Activated T-helper 17 cell treated with anti-CD3 and anti-CD28 coated beads, Interleukin-2, amount 50 U/mL, for 72 hours (primary cell): ENCODE measurements at regions not wholly inside any gene's neighbourhood (a gene's known extent, or its start where the extent isn't known, plus 50 kb on each side); places are given as distances from the start of the nearest gene placed in this dataset.

Source experiments
- ATAC-seq: fragments of 150-1000 bp; cut with Tn5 transposase; replicated peaks from 2 replicates; pipeline ENCODE4 v1.10.0; 2021; ENCODE audit warnings: mild to moderate bottlenecking, moderate library complexity
- H3K27ac Mint-ChIP-seq: one replicate; pipeline ENCODE4 v1.8.0; 2022; ENCODE audit warnings: mixed read lengths
- H3K27me3 Mint-ChIP-seq: one replicate; pipeline ENCODE4 v1.8.0; 2022; ENCODE audit warnings: mixed read lengths
- H3K36me3 Mint-ChIP-seq: one replicate; pipeline ENCODE4 v1.8.0; 2022; ENCODE audit warnings: low read depth, mild to moderate bottlenecking, mixed read lengths
- H3K4me1 Mint-ChIP-seq: one replicate; pipeline ENCODE4 v1.8.0; 2022; ENCODE audit warnings: mixed read lengths
- H3K4me3 Mint-ChIP-seq: one replicate; pipeline ENCODE4 v1.8.0; 2022; ENCODE audit warnings: mild to moderate bottlenecking, mixed read lengths
- H3K9me3 Mint-ChIP-seq: one replicate; pipeline ENCODE4 v1.8.0; 2022; ENCODE audit warnings: mixed read lengths

GRCh38 chr1:232547938-232548484 lies 81.9 kb downstream of the SIPA1L2 start:
- Mint-ChIP-seq H3K4me3 (no peak overlapping the region), H3K27me3 (no peaks in the 10 kb centered on the region), H3K36me3 (no peaks in the 10 kb centered on the region), H3K9me3 (no peaks in the 10 kb centered on the region), H3K27ac (no peak overlapping the region), H3K4me1 (no peaks in the 10 kb centered on the region)
- no peak for ATAC-seq

GRCh38 chr1:232542633-232543593 lies 87.0 kb downstream of the SIPA1L2 start:
- no peak overlapping the region for H3K4me3 Mint-ChIP-seq
- H3K9me3 Mint-ChIP-seq, result no peaks in the 10 kb centered on the region
- no peaks in the 10 kb centered on the region for H3K27me3 Mint-ChIP-seq
- H3K27ac Mint-ChIP-seq, result no peak overlapping the region
- peaks cover 9% of the 10 kb centered on the region for H3K4me1 Mint-ChIP-seq
- no peaks in the 10 kb centered on the region for H3K36me3 Mint-ChIP-seq
- no peak for ATAC-seq

GRCh38 chr1:232538943-232539302 lies 91.0 kb downstream of the SIPA1L2 start:
- no peaks in the 10 kb centered on the region for H3K36me3 Mint-ChIP-seq
- H3K9me3 Mint-ChIP-seq, result no peaks in the 10 kb centered on the region
- no peak overlapping the region for H3K4me3 Mint-ChIP-seq
- ATAC-seq, result no peak
- H3K27me3 Mint-ChIP-seq, result no peaks in the 10 kb centered on the region
- peak overlapping the region; percentile 39 for H3K27ac Mint-ChIP-seq
- H3K4me1 Mint-ChIP-seq, result peaks cover 9% of the 10 kb centered on the region

- Mint-ChIP-seq H3K9me3 (no peaks in the 10 kb centered on the region), H3K27ac (peak overlapping the region; percentile 39), H3K4me1 (peaks cover 9% of the 10 kb centered on the region), H3K27me3 (no peaks in the 10 kb centered on the region), H3K4me3 (no peak overlapping the region), H3K36me3 (no peaks in the 10 kb centered on the region)
- peak; percentile 90 for ATAC-seq
Observed at GRCh38 chr1:232538224-232538942, 91.5 kb downstream of the SIPA1L2 start.

GRCh38 chr1:232534552-232535517 lies 95.1 kb downstream of the SIPA1L2 start:
- Mint-ChIP-seq H3K4me1 (peaks cover 9% of the 10 kb centered on the region), H3K27ac (no peak overlapping the region), H3K36me3 (no peaks in the 10 kb centered on the region), H3K4me3 (no peak overlapping the region), H3K27me3 (peaks cover 6% of the 10 kb centered on the region), H3K9me3 (no peaks in the 10 kb centered on the region)
- ATAC-seq, result no peak

GRCh38 chr1:232533328-232533727 lies 96.6 kb downstream of the SIPA1L2 start:
- no peak for ATAC-seq
- Mint-ChIP-seq H3K27ac (no peak overlapping the region), H3K36me3 (no peaks in the 10 kb centered on the region), H3K4me3 (no peak overlapping the region), H3K27me3 (peaks cover 6% of the 10 kb centered on the region), H3K9me3 (no peaks in the 10 kb centered on the region), H3K4me1 (peaks cover 12% of the 10 kb centered on the region)

- peaks cover 6% of the 10 kb centered on the region for H3K27me3 Mint-ChIP-seq
Observed at GRCh38 chr1:232532901-232533300, 97.0 kb downstream of the SIPA1L2 start.

GRCh38 chr1:232531291-232531690 lies 98.6 kb downstream of the SIPA1L2 start:
- ATAC-seq, result no peak
- H3K27me3 Mint-ChIP-seq, result peaks cover 6% of the 10 kb centered on the region
- H3K4me1 Mint-ChIP-seq, result peaks cover 12% of the 10 kb centered on the region
- no peak overlapping the region for H3K27ac Mint-ChIP-seq
- H3K4me3 Mint-ChIP-seq, result no peak overlapping the region
- H3K36me3 Mint-ChIP-seq, result no peaks in the 10 kb centered on the region
- no peaks in the 10 kb centered on the region for H3K9me3 Mint-ChIP-seq

More at GRCh38 chr1:232532901-232533300, 97.0 kb downstream of the SIPA1L2 start:
- no peak for ATAC-seq
- Mint-ChIP-seq H3K4me3 (no peak overlapping the region), H3K4me1 (peaks cover 12% of the 10 kb centered on the region), H3K27ac (no peak overlapping the region), H3K36me3 (no peaks in the 10 kb centered on the region), H3K9me3 (no peaks in the 10 kb centered on the region)

GRCh38 chr1:232529747-232530146 lies 100.2 kb downstream of the SIPA1L2 start:
- Mint-ChIP-seq H3K36me3 (no peaks in the 10 kb centered on the region), H3K27me3 (peaks cover 6% of the 10 kb centered on the region), H3K4me3 (no peak overlapping the region), H3K9me3 (no peaks in the 10 kb centered on the region), H3K27ac (no peak overlapping the region), H3K4me1 (peaks cover 12% of the 10 kb centered on the region)
- no peak for ATAC-seq

- Mint-ChIP-seq H3K27me3 (peaks cover 6% of the 10 kb centered on the region), H3K27ac (no peak overlapping the region), H3K4me3 (peak overlapping the region; percentile 7), H3K9me3 (no peaks in the 10 kb centered on the region), H3K36me3 (no peaks in the 10 kb centered on the region), H3K4me1 (peaks cover 12% of the 10 kb centered on the region)
- ATAC-seq, result peak; percentile 77
Observed at GRCh38 chr1:232528472-232529089, 101.4 kb downstream of the SIPA1L2 start.

- ATAC-seq, result peak; percentile 31
- H3K4me1 Mint-ChIP-seq, result peaks cover 16% of the 10 kb centered on the region
- no peak overlapping the region for H3K4me3 Mint-ChIP-seq
- peaks cover 5% of the 10 kb centered on the region for H3K27me3 Mint-ChIP-seq
- no peaks in the 10 kb centered on the region for H3K9me3 Mint-ChIP-seq
- H3K27ac Mint-ChIP-seq, result no peak overlapping the region
- H3K36me3 Mint-ChIP-seq, result no peaks in the 10 kb centered on the region
Observed at GRCh38 chr1:232524056-232524455, 105.9 kb downstream of the SIPA1L2 start.

- no peaks in the 10 kb centered on the region for H3K9me3 Mint-ChIP-seq
- H3K27ac Mint-ChIP-seq, result no peak overlapping the region
- peaks cover 9% of the 10 kb centered on the region for H3K4me1 Mint-ChIP-seq
- no peaks in the 10 kb centered on the region for H3K36me3 Mint-ChIP-seq
- peaks cover 9% of the 10 kb centered on the region for H3K27me3 Mint-ChIP-seq
- no peak for ATAC-seq
- H3K4me3 Mint-ChIP-seq, result no peak overlapping the region
Observed at GRCh38 chr1:232522189-232522588, 107.7 kb downstream of the SIPA1L2 start.

- ATAC-seq, result peak; percentile 24
Observed at GRCh38 chr1:232521660-232522059, 108.3 kb downstream of the SIPA1L2 start.

More at GRCh38 chr1:232521660-232522059, 108.3 kb downstream of the SIPA1L2 start:
- no peaks in the 10 kb centered on the region for H3K36me3 Mint-ChIP-seq
- peaks cover 9% of the 10 kb centered on the region for H3K4me1 Mint-ChIP-seq
- no peak overlapping the region for H3K27ac Mint-ChIP-seq
- H3K9me3 Mint-ChIP-seq, result no peaks in the 10 kb centered on the region
- no peak overlapping the region for H3K4me3 Mint-ChIP-seq
- H3K27me3 Mint-ChIP-seq, result peaks cover 9% of the 10 kb centered on the region
